MV-4-11 (cell line): ENCODE measurements at regions not wholly inside any gene's neighbourhood (a gene's known extent, or its start where the extent isn't known, plus 50 kb on each side); places are given as distances from the start of the nearest gene placed in this dataset.
"Not testable (repeated sequence)": the region's sequence is repeated elsewhere in the genome, so short reads cannot be mapped to it uniquely, and the experiment has no call there.

ENCODE experiments used
- DNase-seq: peaks from one replicate; lab custom pipeline; 2025; lab: John Stamatoyannopoulos, UW

GRCh38 chr10:8787649-8788048 lies 733.2 kb downstream of the GATA3 start:
- no peak for DNase-seq

- no peak for DNase-seq
Measured at GRCh38 chr10:8790390-8790789, 735.9 kb downstream of the GATA3 start.

DNA sequence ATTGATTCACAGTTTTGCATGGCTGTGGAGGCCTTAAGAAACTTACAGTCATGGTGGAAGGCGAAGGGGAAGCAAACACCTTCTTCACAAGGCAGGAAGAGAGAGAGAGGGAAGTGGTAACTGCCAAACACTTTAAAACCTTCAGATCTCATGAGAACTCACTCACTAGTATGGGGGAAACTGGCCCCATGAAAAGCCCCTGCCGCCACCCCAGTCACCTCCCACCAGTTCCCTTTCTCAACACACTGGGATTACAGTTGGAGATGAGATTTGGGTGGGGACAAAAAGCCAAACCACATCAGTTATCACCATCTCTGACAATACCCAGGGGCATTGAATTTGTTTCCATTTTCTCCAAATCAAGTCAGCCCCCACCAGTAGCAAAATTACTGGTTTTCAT lies 740.4 kb downstream of the GATA3 start:
- peak; percentile 10 for DNase-seq

DNA sequence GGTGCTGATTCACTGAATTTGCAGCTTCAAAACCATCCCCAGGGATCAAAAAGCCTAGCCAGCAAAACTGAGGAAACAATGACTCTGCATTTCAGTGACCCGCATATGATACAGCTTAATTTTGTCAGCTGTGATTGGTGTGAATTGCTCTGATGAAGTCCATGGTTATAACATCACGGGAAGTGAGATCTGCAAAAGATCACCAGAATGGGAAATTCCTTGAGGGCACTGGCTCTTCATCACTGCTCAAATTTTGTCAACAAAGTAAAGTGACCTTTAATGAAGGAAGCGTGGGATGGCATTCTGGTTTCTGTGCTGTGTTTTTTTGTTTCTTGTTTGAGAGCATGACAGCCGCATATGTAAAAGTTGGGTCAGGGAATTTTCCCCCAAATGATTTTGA lies 745.9 kb downstream of the GATA3 start:
- DNase-seq = no peak

GRCh38 chr10:8803992-8804391 lies 749.5 kb downstream of the GATA3 start:
- DNase-seq = no peak

DNA sequence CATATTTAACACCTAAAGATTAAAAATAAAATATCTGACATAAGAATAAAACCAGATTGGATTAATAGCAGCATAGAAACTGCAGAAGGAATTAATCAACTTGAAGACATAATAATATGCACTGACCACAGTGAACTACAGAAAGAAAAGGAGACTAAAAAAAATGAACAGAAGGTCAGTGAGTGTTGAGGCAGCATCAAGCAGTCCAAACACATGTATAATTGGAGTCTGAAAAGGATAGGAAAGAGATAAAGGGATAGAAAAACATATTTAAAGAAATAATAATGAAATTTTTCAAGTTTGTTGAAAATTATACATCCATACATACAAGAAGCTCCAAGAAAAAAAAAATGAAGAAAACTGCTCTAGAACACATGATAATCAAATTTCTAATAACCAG lies 756.2 kb downstream of the GATA3 start:
- DNase-seq = no peak

GRCh38 chr10:8811201-8811600 lies 756.7 kb downstream of the GATA3 start:
- DNase-seq = peak; percentile 37

DNA sequence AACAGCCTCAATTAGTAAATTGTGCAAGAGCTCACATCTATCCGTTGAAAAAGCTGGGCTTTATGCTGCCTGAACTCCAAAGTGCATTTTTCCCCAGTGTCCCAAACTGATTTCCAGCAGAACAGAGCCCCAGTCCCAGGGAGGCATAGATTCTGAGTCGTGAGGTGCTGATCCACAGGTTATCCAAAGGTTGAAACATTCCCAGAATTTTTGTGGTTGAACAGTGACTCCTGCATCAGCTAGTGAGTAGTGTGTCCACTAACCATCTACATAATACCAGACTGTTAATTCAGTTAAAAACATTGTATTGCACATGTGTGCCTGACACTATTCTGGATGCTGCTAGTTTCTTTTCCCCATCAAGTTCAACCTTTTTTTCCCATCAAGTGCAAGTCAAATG lies 761.5 kb downstream of the GATA3 start:
- no peak for DNase-seq

GRCh38 chr10:8817299-8817698 lies 762.8 kb downstream of the GATA3 start:
- DNase-seq = no peak

DNA sequence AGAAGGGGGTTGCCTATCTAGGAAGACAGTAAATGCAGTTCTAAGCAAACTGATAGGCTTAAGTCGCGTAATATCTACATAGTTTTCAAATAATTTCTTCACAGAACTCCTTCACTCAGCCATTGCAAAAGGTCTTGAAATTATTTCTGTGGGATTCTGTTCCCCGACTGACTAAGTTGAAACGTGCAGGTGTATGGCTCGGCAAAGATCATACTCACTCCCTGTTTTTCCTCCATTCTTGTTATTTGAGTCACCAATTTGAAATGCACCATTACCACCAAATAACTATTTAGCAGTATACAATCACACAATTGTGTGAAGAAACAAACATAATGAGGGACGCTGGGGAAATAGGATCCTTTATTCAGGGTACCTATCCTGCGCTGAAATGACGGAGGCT lies 771.1 kb downstream of the GATA3 start:
- DNase-seq = no peak

DNA sequence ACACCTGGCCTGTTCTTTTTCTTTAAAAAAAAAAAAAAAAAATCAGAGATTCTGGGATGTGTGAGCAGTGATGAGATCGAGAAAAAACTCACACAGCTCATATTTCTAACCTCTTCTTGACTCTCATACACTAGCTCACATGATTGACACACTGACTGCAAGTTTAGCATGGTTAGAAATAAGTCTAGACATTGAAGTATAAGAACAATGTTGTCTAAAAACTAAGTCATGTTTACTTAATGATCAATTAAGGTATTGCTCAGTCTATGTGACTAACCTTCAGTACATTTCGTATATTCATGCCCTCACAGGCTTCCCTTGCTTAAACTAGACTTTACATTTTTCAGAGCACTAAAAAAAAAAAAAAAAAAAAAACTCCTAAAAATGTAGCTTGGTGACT lies 775.1 kb downstream of the GATA3 start:
- no peak for DNase-seq

GRCh38 chr10:8830048-8830447 lies 775.6 kb downstream of the GATA3 start:
- DNase-seq = no peak

GRCh38 chr10:8830876-8831275 lies 776.4 kb downstream of the GATA3 start:
- no peak for DNase-seq

- no peak for DNase-seq
Measured at GRCh38 chr10:8835453-8836167, 781.1 kb downstream of the GATA3 start.

DNA sequence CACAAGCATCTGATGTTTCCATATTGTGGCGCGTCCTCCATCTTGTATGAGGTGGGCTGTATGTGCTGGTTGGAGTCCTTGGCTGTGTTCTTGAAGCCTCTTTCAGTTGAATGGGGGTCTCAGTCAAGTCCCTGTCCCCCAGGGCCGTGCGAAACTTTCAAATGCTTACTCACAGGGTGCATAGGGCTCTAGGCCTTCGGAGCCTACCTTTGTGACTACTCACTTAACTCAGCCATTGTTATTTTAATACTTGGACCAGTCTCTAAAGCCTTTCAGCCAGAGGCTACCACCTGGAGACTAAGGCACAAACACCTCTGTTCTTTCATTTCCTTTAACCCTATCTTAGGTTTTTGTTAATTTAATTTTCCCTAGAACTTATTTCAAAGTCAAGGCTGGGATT lies 785.9 kb downstream of the GATA3 start:
- no peak for DNase-seq

DNA sequence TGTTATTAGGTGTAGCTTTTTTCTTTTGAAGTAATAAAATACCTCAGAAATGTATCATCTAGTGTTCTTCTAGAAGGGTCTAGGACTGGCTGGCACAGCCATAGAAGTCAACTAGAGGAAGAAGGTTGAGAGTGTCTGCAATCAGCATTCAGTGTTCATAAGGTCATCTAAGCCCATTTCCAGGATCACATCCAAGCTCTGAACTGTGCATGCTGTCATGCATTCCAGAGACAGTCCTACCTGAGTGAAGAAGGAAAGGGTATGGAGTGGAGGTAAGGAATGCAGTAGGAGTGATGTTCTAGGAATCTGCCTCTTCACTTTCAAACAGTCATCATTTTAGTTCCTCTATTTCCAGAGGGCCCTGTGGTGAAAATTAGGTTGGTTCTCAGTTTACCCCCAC lies 789.7 kb downstream of the GATA3 start:
- DNase-seq = no peak

GRCh38 chr10:8852546-8852945 lies 798.1 kb downstream of the GATA3 start:
- no peak for DNase-seq

DNA sequence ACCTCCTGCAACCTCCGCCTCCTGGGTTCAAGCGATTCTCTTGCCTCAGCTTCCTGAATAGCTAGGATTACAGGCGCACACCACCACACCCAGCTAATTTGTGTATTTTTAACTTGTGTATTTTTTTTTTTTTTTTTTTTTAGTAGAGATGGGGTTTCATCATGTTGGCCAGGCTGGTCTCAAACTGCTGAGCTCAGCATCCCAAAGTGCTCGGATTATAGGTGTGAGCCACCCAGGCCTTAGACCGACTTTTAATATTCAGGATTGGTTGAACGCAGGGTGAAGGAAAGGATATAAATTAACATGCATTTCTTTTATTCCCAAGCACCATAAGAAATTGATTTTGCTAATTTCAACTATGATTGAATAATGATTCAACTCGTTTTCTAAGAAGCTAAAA lies 798.6 kb downstream of the GATA3 start:
- DNase-seq = no peak

- DNase-seq = not testable (repeated sequence)
Measured at GRCh38 chr10:8868924-8869323, 814.4 kb downstream of the GATA3 start.

GRCh38 chr10:8873310-8873709 lies 818.8 kb downstream of the GATA3 start:
- DNase-seq = no peak

DNA sequence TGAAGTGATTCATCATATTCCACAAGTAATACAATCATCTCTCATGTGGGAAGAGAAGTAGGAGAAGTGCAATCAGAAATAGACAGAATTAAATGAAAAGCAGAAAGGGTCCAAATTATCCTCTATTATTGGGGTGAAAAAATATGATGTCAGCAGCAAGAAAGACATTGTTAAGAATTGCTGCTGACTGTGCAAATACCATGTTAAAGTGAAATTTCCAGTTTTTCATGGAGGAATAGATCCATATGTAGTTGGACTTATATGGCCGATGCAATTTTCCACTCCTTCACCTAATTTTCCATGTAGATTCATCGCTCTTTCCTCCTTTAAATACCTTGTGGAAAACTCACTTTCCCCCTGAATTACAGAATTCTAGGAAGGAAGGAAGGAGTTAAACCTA lies 819.8 kb downstream of the GATA3 start:
- no peak for DNase-seq

DNA sequence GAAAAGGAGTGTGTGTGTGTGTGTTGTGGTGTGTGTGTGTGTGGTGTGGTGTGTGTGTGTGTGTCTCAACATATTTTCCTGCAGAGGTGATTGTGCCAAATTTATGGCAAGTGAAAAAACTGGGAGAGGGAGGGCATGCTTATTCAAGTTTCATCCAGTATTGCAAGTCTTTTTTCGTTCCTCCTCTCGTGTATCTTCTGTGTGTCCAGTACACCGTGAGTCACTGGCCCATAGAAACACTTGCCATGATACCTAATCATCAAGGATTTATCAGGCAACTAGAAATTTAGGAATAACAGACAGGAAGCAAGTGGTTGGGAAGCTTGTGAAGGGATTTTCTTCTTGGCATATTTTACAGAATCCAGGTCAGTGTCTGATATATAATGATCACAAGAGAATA lies 820.5 kb downstream of the GATA3 start:
- DNase-seq = no peak

DNA sequence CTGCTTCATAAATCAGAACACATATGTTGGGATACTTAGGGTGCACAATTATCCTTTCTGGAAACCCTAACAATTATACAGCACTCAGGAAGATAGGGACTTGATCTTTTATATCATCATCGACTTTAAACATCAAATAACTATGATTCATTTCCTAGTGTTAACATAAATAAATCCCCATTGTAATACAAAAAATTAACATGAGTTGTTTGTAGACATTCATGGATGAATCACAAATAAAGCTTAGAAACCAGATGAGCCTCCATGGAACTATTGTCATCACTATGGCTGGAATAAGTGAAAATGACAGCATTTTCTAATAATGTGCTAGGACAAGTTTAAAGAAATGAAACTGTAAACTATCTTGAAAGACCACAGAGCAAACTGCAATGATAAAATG lies 821.7 kb downstream of the GATA3 start:
- no peak for DNase-seq

DNA sequence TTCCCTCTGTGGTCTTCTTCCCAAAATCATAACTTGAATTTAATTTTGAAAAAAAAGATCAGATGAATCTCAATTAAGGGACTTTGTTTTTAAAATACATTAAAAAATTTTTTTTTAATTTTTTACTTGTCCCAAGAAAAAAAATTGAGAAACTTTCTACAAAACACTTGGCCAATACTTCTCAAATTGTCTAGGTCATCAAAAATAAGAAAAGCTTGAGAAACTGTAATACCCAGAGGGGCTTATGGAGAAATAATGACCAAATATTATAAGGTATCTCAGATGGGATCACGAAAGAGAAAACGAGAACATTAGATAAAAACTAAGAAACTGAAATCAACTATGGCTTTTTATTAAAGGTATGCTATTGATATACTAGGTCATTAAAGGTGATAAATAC lies 835.0 kb downstream of the GATA3 start:
- DNase-seq = no peak

DNA sequence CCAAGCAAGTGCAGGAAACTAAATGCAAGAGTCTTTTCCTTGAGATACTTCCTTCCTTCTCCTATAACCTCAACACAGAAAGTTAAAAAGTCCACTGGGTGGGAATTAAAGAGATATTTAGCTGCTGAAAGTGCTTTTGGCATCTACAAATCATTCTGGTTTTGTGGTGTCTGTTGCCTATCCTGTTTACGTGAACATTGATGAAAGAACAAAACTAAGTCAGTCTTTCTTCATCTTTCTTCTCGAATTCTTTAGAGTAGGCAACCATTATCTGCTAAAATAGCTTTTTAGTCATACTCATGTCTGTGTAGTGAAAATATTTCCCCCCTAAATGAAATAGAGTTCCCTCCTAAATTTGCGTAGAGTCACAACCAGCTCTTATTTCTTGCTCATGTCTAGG lies 838.6 kb downstream of the GATA3 start:
- no peak for DNase-seq
